HEK293 (cell line): ENCODE measurements at regions not wholly inside any gene's neighbourhood (a gene's known extent, or its start where the extent isn't known, plus 50 kb on each side); places are given as distances from the start of the nearest gene placed in this dataset.

Source experiments
- CTCF ChIA-PET: fragments of 350-600 bp; formaldehyde crosslinking; extraction: SDS; loops from one replicate; lab custom pipeline; 2021; ENCODE audit warnings: antibody characterized with exemption; lab: Yijun Ruan, JAX
- POLR2A ChIA-PET: fragments of 300-600 bp; formaldehyde crosslinking; extraction: SDS; loops from one replicate; lab custom pipeline; 2020; ENCODE audit warnings: antibody characterized with exemption, inconsistent platforms; lab: Yijun Ruan, JAX
- H3K27ac ChIP-seq: fragments of 200-500 bp; sonication (Bioruptor generic); 2 replicates; pipeline ENCODE4 v1.5.1; 2014; ENCODE audit warnings: low read depth, low read length, control low read depth, inconsistent platforms; ENCODE audit errors: extremely low read depth
- H3K36me3 ChIP-seq, 2 experiments: fragments of 200-500 bp in 1 of 2; sonication (Bioruptor generic) in 1 of 2; 1 replicate in 1 of 2; 2 replicates in 1 of 2; pipeline ENCODE4 v1.5.1; 2014 to 2017; ENCODE audit warnings: inconsistent platforms in 2 of 2, low read length in 2 of 2; ENCODE audit not compliant: control insufficient read depth in 2 of 2, insufficient read depth in 1 of 2
- H3K4me1 ChIP-seq: fragments of 200-500 bp; sonication (Bioruptor generic); 2 replicates; pipeline ENCODE4 v1.5.1; 2014; ENCODE audit warnings: mild to moderate bottlenecking, low read length, inconsistent platforms; ENCODE audit not compliant: control insufficient read depth, insufficient read depth
- H3K4me3 ChIP-seq: 2 replicates; pipeline ENCODE4 v1.5.1; 2011; ENCODE audit warnings: low read depth, mild to moderate bottlenecking, control low read depth, low read length, moderate library complexity
- H3K9me3 ChIP-seq: fragments of 200-500 bp; sonication (Bioruptor generic); 2 replicates; pipeline ENCODE4 v1.5.1; 2014; ENCODE audit warnings: low read depth, low read length, inconsistent platforms; ENCODE audit not compliant: control insufficient read depth, insufficient read depth
- ATF2 ChIP-seq: fragments of 450-650 bp; formaldehyde crosslinking; IDR thresholded peaks from 2 replicates; pipeline ENCODE4 v1.5.1; 2016; ENCODE audit warnings: missing biosample characterization, missing genetic modification characterization, low read depth
- CTCF ChIP-seq: fragments of 450-650 bp; formaldehyde crosslinking; IDR thresholded peaks from 2 replicates; pipeline ENCODE4 v1.5.1; 2016; ENCODE audit warnings: missing biosample characterization, missing genetic modification characterization
- HOXC10 ChIP-seq: sonication (generic); formaldehyde crosslinking; IDR thresholded peaks from 2 replicates; pipeline ENCODE4 v1.8.1; 2023; ENCODE audit warnings: mild to moderate bottlenecking, missing genetic modification reagents
- MYNN ChIP-seq: fragments of 450-650 bp; formaldehyde crosslinking; IDR thresholded peaks from 2 replicates; pipeline ENCODE4 v1.5.1; 2016; ENCODE audit warnings: missing biosample characterization, missing genetic modification characterization, borderline replicate concordance
- SETDB1 ChIP-seq: IDR thresholded peaks from one replicate; pipeline ENCODE4 v1.6.1; 2017; ENCODE audit warnings: mild to moderate bottlenecking, low read length, moderate library complexity, mixed read lengths; ENCODE audit not compliant: insufficient read length
- ZBTB10 ChIP-seq: fragments of 450-650 bp; formaldehyde crosslinking; IDR thresholded peaks from 2 replicates; pipeline ENCODE4 v1.5.1; 2016; ENCODE audit warnings: missing biosample characterization, missing genetic modification characterization
- ZBTB26 ChIP-seq: fragments of 450-650 bp; formaldehyde crosslinking; optimal IDR thresholded peaks from 2 replicates; pipeline ENCODE3; 2016; ENCODE audit warnings: missing biosample characterization, mild to moderate bottlenecking, missing genetic modification characterization
- ZBTB48 ChIP-seq: fragments of 450-650 bp; formaldehyde crosslinking; IDR thresholded peaks from 2 replicates; pipeline ENCODE4 v1.5.1; 2016; ENCODE audit warnings: missing biosample characterization, missing genetic modification characterization
- ZNF121 ChIP-seq: fragments of 450-650 bp; formaldehyde crosslinking; IDR thresholded peaks from 2 replicates; pipeline ENCODE4 v1.5.1; 2016; ENCODE audit warnings: missing biosample characterization, missing genetic modification characterization
- ZNF140 ChIP-seq: fragments of 450-650 bp; formaldehyde crosslinking; IDR thresholded peaks from 2 replicates; pipeline ENCODE4 v1.5.1; 2016; ENCODE audit warnings: missing biosample characterization, missing genetic modification characterization
- ZNF2 ChIP-seq: fragments of 450-650 bp; formaldehyde crosslinking; IDR thresholded peaks from 2 replicates; pipeline ENCODE4 v1.5.1; 2016; ENCODE audit warnings: missing biosample characterization, missing genetic modification characterization
- ZNF292 ChIP-seq: fragments of 450-650 bp; formaldehyde crosslinking; IDR thresholded peaks from 2 replicates; pipeline ENCODE4 v1.5.1; 2016; ENCODE audit warnings: low read depth, missing biosample characterization, missing genetic modification characterization, borderline replicate concordance
- ZNF596 ChIP-seq: fragments of 450-650 bp; IDR thresholded peaks from 2 replicates; pipeline ENCODE4 v1.5.0; 2018; ENCODE audit warnings: missing biosample characterization, mild to moderate bottlenecking, missing genetic modification characterization, moderate library complexity
- ZNF626 ChIP-seq: fragments of 450-650 bp; sonication (Bioruptor Pico); formaldehyde crosslinking; IDR thresholded peaks from 2 replicates; pipeline ENCODE4 v1.5.1; 2018; ENCODE audit warnings: missing biosample characterization, missing genetic modification characterization, inconsistent platforms
- ZNF677 ChIP-seq: fragments of 450-650 bp; IDR thresholded peaks from 2 replicates; pipeline ENCODE4 v1.5.0; 2018; ENCODE audit warnings: missing biosample characterization, mild to moderate bottlenecking, missing genetic modification characterization, moderate library complexity
- ZNF776 ChIP-seq: fragments of 450-650 bp; formaldehyde crosslinking; IDR thresholded peaks from 2 replicates; pipeline ENCODE4 v1.5.0; 2017; ENCODE audit warnings: missing biosample characterization, missing genetic modification characterization, borderline replicate concordance
- ZNF777 ChIP-seq: fragments of 450-650 bp; formaldehyde crosslinking; IDR thresholded peaks from 2 replicates; pipeline ENCODE4 v1.5.1; 2017; ENCODE audit warnings: missing biosample characterization, missing genetic modification characterization, borderline replicate concordance
- TF ChIP-seq, protein P1 (sequence below): fragments of 450-650 bp; formaldehyde crosslinking; IDR thresholded peaks from 2 replicates; pipeline ENCODE4 v1.5.1; 2016; ENCODE audit warnings: missing biosample characterization, missing genetic modification characterization
- TF ChIP-seq, protein P2 (sequence below): fragments of 450-650 bp; formaldehyde crosslinking; IDR thresholded peaks from 2 replicates; pipeline ENCODE4 v1.5.1; 2017; ENCODE audit warnings: missing biosample characterization, missing genetic modification characterization

DNA sequence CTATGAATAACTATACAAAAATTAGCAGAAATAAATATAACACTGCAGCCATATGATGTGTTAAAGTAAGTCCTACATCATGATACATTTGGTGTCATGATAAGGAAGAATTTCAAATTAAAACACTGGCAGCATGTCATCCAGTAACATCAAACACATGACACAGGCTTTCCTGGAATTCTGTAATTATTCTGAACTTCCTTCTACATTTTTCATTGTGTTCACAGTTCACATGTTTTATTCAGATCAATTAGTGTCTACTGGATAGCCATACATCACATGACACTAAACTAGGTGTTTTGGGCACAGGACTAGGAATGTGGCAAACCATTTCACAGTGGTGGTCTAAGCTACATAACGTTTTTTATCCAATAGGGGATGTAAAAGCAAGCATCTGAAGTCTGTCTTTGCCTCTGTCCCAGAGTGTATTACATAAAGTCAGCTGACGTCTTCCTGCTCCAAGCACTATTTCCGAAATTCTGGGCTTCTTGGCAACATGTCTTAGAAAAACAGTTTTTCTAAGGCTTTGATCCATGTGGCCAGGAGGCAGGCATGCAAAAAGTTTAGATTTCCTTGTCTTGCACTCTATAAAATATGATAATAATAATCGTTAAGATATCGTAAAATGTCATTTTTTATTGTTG lies 707.9 kb downstream of the CENPC start:
- no peak overlapping the region for H3K4me3 ChIP-seq
- H3K4me1 ChIP-seq: no peaks in the 10 kb centered on the region
- CTCF ChIA-PET: interaction anchor here (0.7 kb wide), 1 partner anchor 23 kb away, joined by 3 read pairs; no protein-coding TSS in a partner anchor
- no peak overlapping the region for H3K27ac ChIP-seq
- TF ChIP-seq ZNF596: no peak
- TF ChIP-seq ZBTB10 (tag by site-specific recombination): no peak
- no peak for TF ChIP-seq ZNF292
- TF ChIP-seq MYNN (tag by site-specific recombination): no peak
- no peak for TF ChIP-seq ZNF2 (tag by site-specific recombination)
- no peak for TF ChIP-seq ZNF776
- no peak for TF ChIP-seq ZNF626
- no peak for TF ChIP-seq ATF2 (tag by site-specific recombination)
- no peak for TF ChIP-seq ZNF140 (tag by site-specific recombination)
- TF ChIP-seq SETDB1: no peak
- TF ChIP-seq, protein P1, sequence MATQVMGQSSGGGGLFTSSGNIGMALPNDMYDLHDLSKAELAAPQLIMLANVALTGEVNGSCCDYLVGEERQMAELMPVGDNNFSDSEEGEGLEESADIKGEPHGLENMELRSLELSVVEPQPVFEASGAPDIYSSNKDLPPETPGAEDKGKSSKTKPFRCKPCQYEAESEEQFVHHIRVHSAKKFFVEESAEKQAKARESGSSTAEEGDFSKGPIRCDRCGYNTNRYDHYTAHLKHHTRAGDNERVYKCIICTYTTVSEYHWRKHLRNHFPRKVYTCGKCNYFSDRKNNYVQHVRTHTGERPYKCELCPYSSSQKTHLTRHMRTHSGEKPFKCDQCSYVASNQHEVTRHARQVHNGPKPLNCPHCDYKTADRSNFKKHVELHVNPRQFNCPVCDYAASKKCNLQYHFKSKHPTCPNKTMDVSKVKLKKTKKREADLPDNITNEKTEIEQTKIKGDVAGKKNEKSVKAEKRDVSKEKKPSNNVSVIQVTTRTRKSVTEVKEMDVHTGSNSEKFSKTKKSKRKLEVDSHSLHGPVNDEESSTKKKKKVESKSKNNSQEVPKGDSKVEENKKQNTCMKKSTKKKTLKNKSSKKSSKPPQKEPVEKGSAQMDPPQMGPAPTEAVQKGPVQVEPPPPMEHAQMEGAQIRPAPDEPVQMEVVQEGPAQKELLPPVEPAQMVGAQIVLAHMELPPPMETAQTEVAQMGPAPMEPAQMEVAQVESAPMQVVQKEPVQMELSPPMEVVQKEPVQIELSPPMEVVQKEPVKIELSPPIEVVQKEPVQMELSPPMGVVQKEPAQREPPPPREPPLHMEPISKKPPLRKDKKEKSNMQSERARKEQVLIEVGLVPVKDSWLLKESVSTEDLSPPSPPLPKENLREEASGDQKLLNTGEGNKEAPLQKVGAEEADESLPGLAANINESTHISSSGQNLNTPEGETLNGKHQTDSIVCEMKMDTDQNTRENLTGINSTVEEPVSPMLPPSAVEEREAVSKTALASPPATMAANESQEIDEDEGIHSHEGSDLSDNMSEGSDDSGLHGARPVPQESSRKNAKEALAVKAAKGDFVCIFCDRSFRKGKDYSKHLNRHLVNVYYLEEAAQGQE (tag by site-specific recombination): no peak
- no peak for TF ChIP-seq ZNF777
- no peak for TF ChIP-seq ZNF677 (tag by site-specific recombination)
- no peak for TF ChIP-seq ZBTB48 (tag by site-specific recombination)
- TF ChIP-seq, protein P2, sequence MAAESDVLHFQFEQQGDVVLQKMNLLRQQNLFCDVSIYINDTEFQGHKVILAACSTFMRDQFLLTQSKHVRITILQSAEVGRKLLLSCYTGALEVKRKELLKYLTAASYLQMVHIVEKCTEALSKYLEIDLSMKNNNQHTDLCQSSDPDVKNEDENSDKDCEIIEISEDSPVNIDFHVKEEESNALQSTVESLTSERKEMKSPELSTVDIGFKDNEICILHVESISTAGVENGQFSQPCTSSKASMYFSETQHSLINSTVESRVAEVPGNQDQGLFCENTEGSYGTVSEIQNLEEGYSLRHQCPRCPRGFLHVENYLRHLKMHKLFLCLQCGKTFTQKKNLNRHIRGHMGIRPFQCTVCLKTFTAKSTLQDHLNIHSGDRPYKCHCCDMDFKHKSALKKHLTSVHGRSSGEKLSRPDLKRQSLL (tag by site-specific recombination): no peak
- no peak for TF ChIP-seq CTCF (tag by site-specific recombination)
- no peak for TF ChIP-seq HOXC10
- TF ChIP-seq ZNF121 (tag by site-specific recombination): no peak
- TF ChIP-seq ZBTB26: no peak
- no peaks in the 10 kb centered on the region for H3K9me3 ChIP-seq
- H3K36me3 ChIP-seq: no peaks in the 10 kb centered on the region
- POLR2A ChIA-PET: no interaction called here
